ENCODE measurements at regions not wholly inside any gene's neighbourhood (a gene's known extent, or its start where the extent isn't known, plus 50 kb on each side); places are given as distances from the start of the nearest gene placed in this dataset.

DNA sequence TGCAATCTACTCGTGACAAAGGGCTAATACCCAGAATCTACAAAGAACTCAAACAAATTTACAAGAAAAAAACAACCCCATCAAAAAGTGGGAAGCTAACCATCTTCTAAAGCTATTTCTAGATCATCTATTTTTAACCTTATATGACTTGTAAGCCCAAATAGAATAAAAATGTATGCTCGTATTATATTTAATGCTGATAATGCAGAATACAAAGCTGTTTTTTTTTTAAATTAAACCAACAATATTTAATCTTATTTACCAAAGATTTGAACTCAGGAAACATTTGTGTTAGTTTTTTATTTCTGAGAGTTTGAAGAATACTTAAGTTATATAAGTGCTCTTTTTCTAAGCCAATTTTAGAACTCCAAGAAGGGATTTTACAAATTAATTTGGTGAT is 652.1 kb downstream of the LRRC70 start:
- TF ChIP-seq, protein P1, sequence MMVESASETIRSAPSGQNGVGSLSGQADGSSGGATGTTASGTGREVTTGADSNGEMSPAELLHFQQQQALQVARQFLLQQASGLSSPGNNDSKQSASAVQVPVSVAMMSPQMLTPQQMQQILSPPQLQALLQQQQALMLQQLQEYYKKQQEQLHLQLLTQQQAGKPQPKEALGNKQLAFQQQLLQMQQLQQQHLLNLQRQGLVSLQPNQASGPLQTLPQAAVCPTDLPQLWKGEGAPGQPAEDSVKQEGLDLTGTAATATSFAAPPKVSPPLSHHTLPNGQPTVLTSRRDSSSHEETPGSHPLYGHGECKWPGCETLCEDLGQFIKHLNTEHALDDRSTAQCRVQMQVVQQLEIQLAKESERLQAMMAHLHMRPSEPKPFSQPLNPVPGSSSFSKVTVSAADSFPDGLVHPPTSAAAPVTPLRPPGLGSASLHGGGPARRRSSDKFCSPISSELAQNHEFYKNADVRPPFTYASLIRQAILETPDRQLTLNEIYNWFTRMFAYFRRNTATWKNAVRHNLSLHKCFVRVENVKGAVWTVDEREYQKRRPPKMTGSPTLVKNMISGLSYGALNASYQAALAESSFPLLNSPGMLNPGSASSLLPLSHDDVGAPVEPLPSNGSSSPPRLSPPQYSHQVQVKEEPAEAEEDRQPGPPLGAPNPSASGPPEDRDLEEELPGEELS (CRISPR knock-in tag; IDR thresholded peaks at IDR 0.05; ENCODE audit: borderline replicate concordance) = no peak
- TF ChIP-seq, protein P2, sequence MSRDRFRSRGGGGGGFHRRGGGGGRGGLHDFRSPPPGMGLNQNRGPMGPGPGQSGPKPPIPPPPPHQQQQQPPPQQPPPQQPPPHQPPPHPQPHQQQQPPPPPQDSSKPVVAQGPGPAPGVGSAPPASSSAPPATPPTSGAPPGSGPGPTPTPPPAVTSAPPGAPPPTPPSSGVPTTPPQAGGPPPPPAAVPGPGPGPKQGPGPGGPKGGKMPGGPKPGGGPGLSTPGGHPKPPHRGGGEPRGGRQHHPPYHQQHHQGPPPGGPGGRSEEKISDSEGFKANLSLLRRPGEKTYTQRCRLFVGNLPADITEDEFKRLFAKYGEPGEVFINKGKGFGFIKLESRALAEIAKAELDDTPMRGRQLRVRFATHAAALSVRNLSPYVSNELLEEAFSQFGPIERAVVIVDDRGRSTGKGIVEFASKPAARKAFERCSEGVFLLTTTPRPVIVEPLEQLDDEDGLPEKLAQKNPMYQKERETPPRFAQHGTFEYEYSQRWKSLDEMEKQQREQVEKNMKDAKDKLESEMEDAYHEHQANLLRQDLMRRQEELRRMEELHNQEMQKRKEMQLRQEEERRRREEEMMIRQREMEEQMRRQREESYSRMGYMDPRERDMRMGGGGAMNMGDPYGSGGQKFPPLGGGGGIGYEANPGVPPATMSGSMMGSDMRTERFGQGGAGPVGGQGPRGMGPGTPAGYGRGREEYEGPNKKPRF (IDR thresholded peaks at IDR 0.05; ENCODE audit: low read depth, low read length) = no peak
- TF ChIP-seq, protein P3, sequence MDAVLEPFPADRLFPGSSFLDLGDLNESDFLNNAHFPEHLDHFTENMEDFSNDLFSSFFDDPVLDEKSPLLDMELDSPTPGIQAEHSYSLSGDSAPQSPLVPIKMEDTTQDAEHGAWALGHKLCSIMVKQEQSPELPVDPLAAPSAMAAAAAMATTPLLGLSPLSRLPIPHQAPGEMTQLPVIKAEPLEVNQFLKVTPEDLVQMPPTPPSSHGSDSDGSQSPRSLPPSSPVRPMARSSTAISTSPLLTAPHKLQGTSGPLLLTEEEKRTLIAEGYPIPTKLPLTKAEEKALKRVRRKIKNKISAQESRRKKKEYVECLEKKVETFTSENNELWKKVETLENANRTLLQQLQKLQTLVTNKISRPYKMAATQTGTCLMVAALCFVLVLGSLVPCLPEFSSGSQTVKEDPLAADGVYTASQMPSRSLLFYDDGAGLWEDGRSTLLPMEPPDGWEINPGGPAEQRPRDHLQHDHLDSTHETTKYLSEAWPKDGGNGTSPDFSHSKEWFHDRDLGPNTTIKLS (IDR thresholded peaks at IDR 0.05; ENCODE audit: borderline replicate concordance, low read depth) = no peak
- TF ChIP-seq SNRNP70 (optimal IDR thresholded peaks at IDR 0.05; ENCODE audit: low read depth, low read length) = no peak

Data from K562 (cell line).